RWPE2 (cell line): ENCODE measurements at regions not wholly inside any gene's neighbourhood (a gene's known extent, or its start where the extent isn't known, plus 50 kb on each side); places are given as distances from the start of the nearest gene placed in this dataset.

ENCODE experiments used
- ATAC-seq: fragments of 200-7000 bp; cut with Tn5 transposase; 3 replicates; pipeline ENCODE4 v1.9.1; 2021; ENCODE audit warnings: low read depth
- DNase-seq: peaks from one replicate; pipeline ENCODE4 v3.0.0-alpha.2; 2020; ENCODE audit warnings: low spot score
- H3K27ac ChIP-seq: fragments of 450-650 bp; 2 replicates; pipeline ENCODE4 v1.5.1; 2017; ENCODE audit warnings: mild to moderate bottlenecking; ENCODE audit not compliant: poor library complexity, severe bottlenecking
- H3K27me3 ChIP-seq: fragments of 250-450 bp; sonication (Bioruptor Pico); 2 replicates; pipeline ENCODE4 v1.5.1; 2021; ENCODE audit warnings: mild to moderate bottlenecking, moderate library complexity; ENCODE audit not compliant: insufficient read depth, poor library complexity, severe bottlenecking
- H3K36me3 ChIP-seq: fragments of 250-450 bp; sonication (Bioruptor Pico); 2 replicates; pipeline ENCODE4 v1.5.1; 2020; ENCODE audit warnings: low read depth, mild to moderate bottlenecking, moderate library complexity
- H3K4me1 ChIP-seq: fragments of 250-450 bp; sonication (Bioruptor Pico); 2 replicates; pipeline ENCODE4 v1.5.1; 2021; ENCODE audit warnings: mild to moderate bottlenecking, moderate library complexity; ENCODE audit not compliant: insufficient read depth, poor library complexity, severe bottlenecking
- H3K4me3 ChIP-seq: fragments of 250-450 bp; sonication (Bioruptor Pico); 2 replicates; pipeline ENCODE4 v1.5.1; 2021; ENCODE audit warnings: mild to moderate bottlenecking, moderate library complexity; ENCODE audit not compliant: severe bottlenecking
- H3K9me3 ChIP-seq: fragments of 250-450 bp; sonication (Bioruptor Pico); 2 replicates; pipeline ENCODE4 v1.5.1; 2021; ENCODE audit warnings: mild to moderate bottlenecking, moderate library complexity; ENCODE audit not compliant: severe bottlenecking
- CTCF ChIP-seq: fragments of 450-650 bp; IDR thresholded peaks from one replicate; pipeline ENCODE4 v1.5.1; 2017; ENCODE audit warnings: mild to moderate bottlenecking, moderate library complexity; ENCODE audit not compliant: poor library complexity, severe bottlenecking

DNA sequence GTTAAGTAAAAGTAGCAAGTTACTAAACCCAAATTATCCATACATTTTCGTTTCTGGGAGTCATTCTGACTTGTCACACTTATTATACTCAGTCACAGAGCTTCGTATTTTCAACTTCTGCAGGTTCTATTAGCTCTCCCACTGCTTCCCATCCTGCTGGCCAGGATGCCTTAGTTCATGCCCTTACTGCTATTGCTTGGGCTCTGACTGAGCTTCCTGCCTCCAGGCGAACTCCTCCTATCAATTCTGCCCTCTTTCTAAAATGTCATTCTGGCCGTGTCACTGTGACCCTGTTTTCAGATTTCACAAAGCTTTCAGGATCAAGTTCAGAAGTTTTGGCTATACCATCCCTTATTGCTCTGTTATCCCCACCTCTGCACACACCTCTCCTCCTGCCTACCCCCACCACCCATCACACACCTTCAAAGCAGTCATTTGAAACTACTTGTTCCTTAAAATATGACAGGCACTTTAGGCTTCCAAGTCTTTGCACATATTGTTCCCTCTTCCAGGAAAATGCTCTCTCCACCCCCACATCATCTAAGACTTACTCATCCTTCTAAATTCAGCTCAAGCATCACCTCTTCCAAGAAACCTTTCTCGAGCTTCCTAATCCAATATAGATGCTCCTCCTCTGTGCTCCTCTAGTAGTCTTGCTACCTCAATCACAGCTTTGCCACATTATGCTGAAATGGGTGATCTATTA is 278.0 kb downstream of the BRINP2 start:
- ATAC-seq = no peak

DNA sequence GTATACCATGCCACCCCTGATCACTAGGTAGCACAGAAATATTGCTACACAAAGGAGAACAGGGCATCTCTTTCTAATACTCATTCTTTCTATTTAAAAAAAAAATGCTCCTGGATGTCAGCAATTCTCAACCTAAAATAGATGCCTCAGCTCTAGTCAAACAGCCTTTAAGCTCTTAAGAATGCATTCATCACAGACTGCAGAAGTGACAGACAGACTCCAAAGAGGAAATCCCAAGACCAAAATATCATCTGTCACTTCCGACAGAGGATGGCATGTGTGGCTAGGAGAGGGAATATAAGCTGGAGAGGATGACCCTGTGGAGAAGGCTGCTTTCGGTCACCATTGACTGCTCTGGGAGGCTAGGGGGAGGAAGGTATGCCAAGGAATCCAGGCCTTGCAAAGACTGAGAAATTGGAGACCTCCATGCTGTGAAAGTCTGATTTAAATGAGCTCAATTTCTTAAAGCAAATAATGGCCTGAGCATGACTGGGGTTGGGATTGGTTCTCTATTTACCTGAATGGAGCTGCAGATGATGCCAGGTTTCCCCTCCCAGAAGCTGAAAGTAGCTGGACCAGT is 277.4 kb downstream of the BRINP2 start:
- Histone ChIP-seq H3K4me3 (no peak overlapping the region), H3K27me3 (peaks cover 6% of the 10 kb centered on the region), H3K4me1 (no peaks in the 10 kb centered on the region), H3K9me3 (no peaks in the 10 kb centered on the region), H3K36me3 (no peaks in the 10 kb centered on the region), H3K27ac (no peak overlapping the region)
- no peak for TF ChIP-seq CTCF
- DNase-seq (no peak), ATAC-seq (no peak)

More for the DNA sequence above, 278.0 kb downstream of the BRINP2 start:
- Histone ChIP-seq H3K4me3 (no peak overlapping the region), H3K27me3 (peaks cover 2% of the 10 kb centered on the region), H3K4me1 (no peaks in the 10 kb centered on the region), H3K9me3 (no peaks in the 10 kb centered on the region), H3K27ac (no peak overlapping the region), H3K36me3 (no peaks in the 10 kb centered on the region)
- no peak for TF ChIP-seq CTCF
- DNase-seq = no peak

- no peak overlapping the region for H3K27ac ChIP-seq
- H3K4me3 ChIP-seq = no peak overlapping the region
- ATAC-seq (no peak), DNase-seq (no peak)
- no peaks in the 10 kb centered on the region for H3K36me3 ChIP-seq
- TF ChIP-seq CTCF = no peak
- H3K4me1 ChIP-seq = no peaks in the 10 kb centered on the region
- H3K9me3 ChIP-seq = no peaks in the 10 kb centered on the region
- peaks cover 6% of the 10 kb centered on the region for H3K27me3 ChIP-seq
These were observed 274.4 kb downstream of the BRINP2 start for GRCh38 chr1:177444997-177445746.

GRCh38 chr1:177443003-177443402 is 272.2 kb downstream of the BRINP2 start:
- Histone ChIP-seq H3K4me1 (no peaks in the 10 kb centered on the region), H3K4me3 (no peak overlapping the region), H3K27ac (no peak overlapping the region), H3K27me3 (peaks cover 6% of the 10 kb centered on the region), H3K36me3 (no peaks in the 10 kb centered on the region), H3K9me3 (no peaks in the 10 kb centered on the region)
- TF ChIP-seq CTCF = no peak
- DNase-seq = no peak
- ATAC-seq = no peak
